Thymus (tissue), 11 donors: ENCODE measurements at regions not wholly inside any gene's neighbourhood (a gene's known extent, or its start where the extent isn't known, plus 50 kb on each side); places are given as distances from the start of the nearest gene placed in this dataset.

Source experiments
- DNase-seq, 9 donors: peaks; one replicate each; pipeline ENCODE4 v3.0.0-alpha.2; 2013; ENCODE audit warnings: low spot score in 9 of 9, low read depth in 6 of 9, missing footprints in 1 of 9
- H3K27ac ChIP-seq, 2 donors: one replicate each; pipeline ENCODE4 v1.5.1; 2013; ENCODE audit warnings: control low read depth in 1 of 2, low read depth in 1 of 2, low read length in 1 of 2, mild to moderate bottlenecking in 1 of 2, moderate library complexity in 1 of 2
- H3K27me3 ChIP-seq, 2 donors: one replicate each; pipeline ENCODE4 v1.5.1; 2013; ENCODE audit warnings: low read length in 1 of 2; ENCODE audit not compliant: control insufficient read depth in 2 of 2, insufficient read depth in 1 of 2
- H3K36me3 ChIP-seq, 2 donors: one replicate each; pipeline ENCODE4 v1.5.1; 2013; ENCODE audit warnings: low read length in 1 of 2, mild to moderate bottlenecking in 1 of 2, moderate library complexity in 1 of 2; ENCODE audit not compliant: control insufficient read depth in 2 of 2, insufficient read depth in 2 of 2
- H3K4me1 ChIP-seq, 2 donors: one replicate each; pipeline ENCODE4 v1.5.1; 2013; ENCODE audit warnings: low read length in 2 of 2; ENCODE audit not compliant: control insufficient read depth in 2 of 2, insufficient read depth in 2 of 2
- H3K4me3 ChIP-seq, 2 donors: one replicate each; pipeline ENCODE4 v1.5.1; 2013; ENCODE audit warnings: low read length in 2 of 2, control low read depth in 1 of 2, mild to moderate bottlenecking in 1 of 2
- H3K9me3 ChIP-seq, 2 donors: one replicate each; pipeline ENCODE4 v1.5.1; 2013; ENCODE audit warnings: low read length in 1 of 2, mild to moderate bottlenecking in 1 of 2; ENCODE audit not compliant: control insufficient read depth in 2 of 2, insufficient read depth in 1 of 2
- WGBS: extraction: QIAGEN DNeasy Blood & Tissue Kit; methylation state at CpG from one replicate; pipeline ENCODE4 v1.1.7; 2013; 5-methylcytosine and 5-hydroxymethylcytosine counted together
- donor health status: healthy.

DNA sequence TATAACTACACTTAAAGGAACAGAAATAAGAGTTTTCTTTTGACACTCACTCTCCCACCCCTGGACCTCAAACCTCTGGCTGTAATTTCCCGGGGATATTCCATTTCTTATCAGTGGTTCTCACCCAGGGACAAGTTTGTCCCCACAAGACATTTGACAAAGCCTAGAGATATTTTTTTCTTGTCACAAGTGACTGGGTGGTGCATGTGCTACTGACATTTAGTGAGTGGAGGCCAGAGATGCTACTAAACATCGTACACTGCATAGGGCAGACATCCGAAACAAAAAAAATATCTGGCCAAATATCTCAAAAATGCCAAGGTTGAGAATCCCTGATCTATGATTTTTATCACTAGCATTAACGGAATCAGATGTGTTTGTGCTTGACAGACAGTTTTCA lies 168.0 kb upstream of the FRMD4B start:
- no peak for DNase-seq
- Histone ChIP-seq H3K4me3 (no peak overlapping the region), H3K9me3 (no peaks in the 10 kb centered on the region), H3K27ac (no peak overlapping the region), H3K4me1 (no peaks in the 10 kb centered on the region), H3K36me3 (no peaks in the 10 kb centered on the region), H3K27me3 (no peaks in the 10 kb centered on the region)
- WGBS: 92% methylated on average over 4 of the region's 4 CpGs

DNA sequence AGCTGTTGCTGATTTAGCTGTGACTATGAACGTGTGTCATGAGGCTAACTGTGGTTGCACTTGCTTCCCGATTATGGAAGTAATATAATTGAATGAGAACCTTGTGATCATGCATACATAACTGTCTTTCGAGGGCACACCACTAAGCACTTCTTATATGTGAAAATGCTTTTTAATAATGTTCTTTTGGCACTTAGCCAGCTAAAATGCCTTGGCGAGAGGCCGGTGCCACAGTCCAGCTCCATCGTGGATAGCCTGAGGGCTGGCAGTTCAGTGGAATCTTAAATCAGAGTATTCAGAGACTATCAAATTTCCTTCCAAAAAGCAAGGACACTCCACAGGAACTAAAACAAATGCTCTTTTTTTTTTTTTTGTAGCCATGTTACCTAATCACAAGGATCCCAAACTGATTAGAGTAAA lies 161.6 kb upstream of the FRMD4B start:
- Histone ChIP-seq H3K27ac (no peak overlapping the region), H3K27me3 (peaks cover 13 to 19% of the 10 kb centered on the region in 2 donors), H3K4me3 (no peak overlapping the region), H3K36me3 (no peaks in the 10 kb centered on the region), H3K9me3 (no peaks in the 10 kb centered on the region), H3K4me1 (no peaks in the 10 kb centered on the region)
- DNase-seq: no peak
- WGBS: 92% methylated on average over 6 of the region's 6 CpGs

DNA sequence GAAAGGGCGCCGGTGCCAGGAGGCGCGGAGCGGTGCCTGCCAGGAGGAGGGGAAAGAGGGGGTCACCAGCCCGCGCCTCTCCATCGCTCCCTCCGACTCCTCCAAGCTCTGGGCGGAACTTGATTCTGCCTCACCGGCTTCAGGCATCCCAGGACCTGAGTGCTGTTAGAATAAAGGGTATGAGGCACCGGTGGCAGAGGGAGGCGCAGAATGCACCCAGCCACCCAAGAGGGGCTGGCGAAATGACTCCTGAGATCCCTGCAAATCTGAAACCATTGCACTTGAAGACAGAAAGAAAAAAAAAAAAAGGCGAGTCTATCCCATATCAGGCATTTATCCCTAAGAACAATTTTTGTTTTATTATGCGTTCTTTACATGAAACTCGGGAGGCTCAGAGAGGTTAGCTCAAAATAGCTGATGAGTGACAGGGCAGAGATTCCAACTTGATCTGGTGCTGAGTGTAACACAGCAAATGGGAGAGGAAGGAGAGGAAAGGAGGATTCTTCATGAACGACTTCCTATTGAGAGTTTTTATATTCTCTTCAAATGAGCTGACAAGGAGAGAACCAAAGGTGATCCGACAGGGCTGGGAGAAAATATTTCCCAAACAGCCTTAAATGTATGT lies 157.0 kb upstream of the FRMD4B start:
- Histone ChIP-seq H3K4me3 (peak overlapping the region; percentile 20 to 36), H3K4me1 (peaks cover 0 to 4% of the 10 kb centered on the region in 2 donors), H3K27ac (no peak overlapping the region), H3K9me3 (no peaks in the 10 kb centered on the region), H3K36me3 (no peaks in the 10 kb centered on the region), H3K27me3 (peaks cover 26 to 42% of the 10 kb centered on the region in 2 donors)
- DNase-seq: no peak
- 10% methylated on average over 19 of the region's 19 CpGs for WGBS

DNA sequence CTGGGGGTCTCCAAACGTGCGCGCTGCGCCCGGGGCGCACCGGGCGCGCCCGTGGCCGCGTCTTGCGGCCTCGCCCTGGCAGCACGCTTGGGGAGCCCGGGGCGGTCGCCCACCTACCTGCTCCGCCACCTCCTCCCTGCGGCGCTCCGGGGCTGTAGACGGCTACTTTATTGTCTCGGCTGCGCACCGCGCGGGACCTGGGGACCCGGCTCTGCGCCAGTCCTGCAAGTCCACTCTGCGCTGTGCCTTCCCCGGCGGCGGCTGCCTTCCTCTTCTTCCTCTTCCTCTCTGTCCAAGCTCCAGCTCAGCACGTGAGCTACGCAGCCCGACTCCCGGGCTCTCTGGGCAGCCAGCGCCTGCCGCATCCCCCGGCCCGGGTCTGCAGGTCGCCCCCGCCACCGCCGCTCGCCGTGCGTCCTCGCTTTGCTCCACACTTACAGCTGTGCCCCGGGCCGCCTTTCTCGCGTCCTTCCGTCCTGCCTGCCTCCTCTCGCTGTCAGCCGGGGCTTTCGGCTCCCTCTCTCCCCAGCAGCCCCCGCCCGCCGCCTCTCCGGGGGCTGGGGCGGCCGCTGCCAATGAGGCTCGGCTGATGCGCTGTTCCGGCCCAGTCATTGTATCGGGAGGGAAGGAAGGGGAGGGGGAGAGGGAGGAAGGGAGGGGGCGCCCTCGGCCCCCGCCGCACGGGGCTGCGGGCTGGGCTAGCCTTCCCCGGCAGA lies 156.4 kb upstream of the FRMD4B start:
- Histone ChIP-seq H3K4me3 (peak overlapping the region; percentile 24 to 36), H3K36me3 (no peaks in the 10 kb centered on the region), H3K9me3 (no peaks in the 10 kb centered on the region), H3K27me3 (peaks cover 26 to 42% of the 10 kb centered on the region in 2 donors), H3K27ac (peak overlapping the region in 1 of 2 donors; percentile 27), H3K4me1 (peaks cover 0 to 4% of the 10 kb centered on the region in 2 donors)
- 1% methylated on average over 74 of the region's 75 CpGs for WGBS
- peak in 1 of 9 donors; percentile 15 for DNase-seq

DNA sequence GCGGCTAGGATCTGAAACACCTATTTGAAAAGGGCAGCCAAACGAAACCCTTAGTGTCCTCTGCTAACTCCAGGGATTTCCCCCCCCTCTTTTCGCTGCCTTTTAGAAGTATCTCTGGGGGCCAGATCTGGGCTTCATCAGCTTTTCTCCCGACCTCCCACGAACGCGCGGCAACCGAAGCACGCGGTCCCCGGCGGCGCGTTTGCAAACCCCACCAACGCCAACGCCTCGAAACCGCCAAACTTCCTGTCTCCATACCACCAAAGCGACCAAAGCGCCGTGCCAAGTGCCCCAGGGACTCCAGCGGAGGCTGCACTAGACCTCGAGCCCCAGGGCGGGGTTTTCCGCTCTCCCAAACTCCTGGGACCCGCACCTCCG lies 155.8 kb upstream of the FRMD4B start:
- Histone ChIP-seq H3K36me3 (no peaks in the 10 kb centered on the region), H3K27ac (peak overlapping the region in 1 of 2 donors; percentile 27), H3K27me3 (peaks cover 26 to 42% of the 10 kb centered on the region in 2 donors), H3K9me3 (no peaks in the 10 kb centered on the region), H3K4me1 (peaks cover 0 to 4% of the 10 kb centered on the region in 2 donors), H3K4me3 (peak overlapping the region; percentile 24 to 36)
- under 1% methylated on average over 28 of the region's 28 CpGs for WGBS
- peak in 2 of 9 donors; percentile 8 to 29 for DNase-seq

DNA sequence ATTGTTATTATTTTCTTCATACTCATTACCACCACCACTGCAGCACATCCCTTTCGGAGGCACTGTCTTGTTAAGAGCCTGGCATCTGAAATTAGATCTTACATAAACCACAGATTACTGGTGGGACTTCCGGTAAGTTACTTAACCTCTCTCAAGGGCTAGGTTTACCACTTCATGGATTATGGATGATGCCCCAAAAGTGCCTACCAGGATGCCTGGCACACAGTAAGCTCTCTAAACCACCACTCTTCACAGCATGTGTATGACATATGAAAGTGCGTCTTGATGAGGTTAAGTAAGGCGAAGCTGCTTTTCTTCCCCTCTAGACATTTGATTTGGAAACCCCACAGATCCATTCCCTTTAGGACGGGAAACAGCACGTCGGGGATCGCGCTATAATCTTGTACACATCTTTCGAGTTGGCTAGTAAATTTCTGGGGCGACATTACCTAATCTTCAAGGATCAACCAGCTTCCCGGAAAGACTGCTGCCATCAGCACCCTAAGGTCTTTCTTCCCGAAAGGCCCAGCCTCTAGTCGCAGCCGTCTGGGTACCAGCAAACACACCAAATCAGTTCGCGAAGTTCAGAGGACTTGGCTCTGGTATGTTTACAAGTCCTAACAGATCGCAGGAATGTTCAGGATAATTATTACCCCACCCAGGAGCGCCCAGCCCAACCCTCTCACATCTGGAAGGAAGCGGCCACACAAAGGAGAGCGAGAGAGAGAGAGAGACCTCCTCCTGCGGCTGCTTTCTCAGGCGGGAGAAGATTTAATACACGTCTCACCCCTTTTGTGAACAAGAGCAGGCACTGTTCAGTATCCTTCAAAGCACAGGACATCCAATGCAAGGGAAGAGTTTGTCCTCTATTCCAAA lies 155.1 kb upstream of the FRMD4B start:
- Histone ChIP-seq H3K9me3 (no peaks in the 10 kb centered on the region), H3K4me3 (peak overlapping the region in 1 of 2 donors; percentile 24), H3K27ac (peak overlapping the region in 1 of 2 donors; percentile 22), H3K36me3 (no peaks in the 10 kb centered on the region), H3K27me3 (peaks cover 26 to 42% of the 10 kb centered on the region in 2 donors), H3K4me1 (peaks cover 0 to 4% of the 10 kb centered on the region in 2 donors)
- WGBS: 29% methylated on average over 24 of the region's 24 CpGs
- DNase-seq: peak in 1 of 9 donors; percentile 13

DNA sequence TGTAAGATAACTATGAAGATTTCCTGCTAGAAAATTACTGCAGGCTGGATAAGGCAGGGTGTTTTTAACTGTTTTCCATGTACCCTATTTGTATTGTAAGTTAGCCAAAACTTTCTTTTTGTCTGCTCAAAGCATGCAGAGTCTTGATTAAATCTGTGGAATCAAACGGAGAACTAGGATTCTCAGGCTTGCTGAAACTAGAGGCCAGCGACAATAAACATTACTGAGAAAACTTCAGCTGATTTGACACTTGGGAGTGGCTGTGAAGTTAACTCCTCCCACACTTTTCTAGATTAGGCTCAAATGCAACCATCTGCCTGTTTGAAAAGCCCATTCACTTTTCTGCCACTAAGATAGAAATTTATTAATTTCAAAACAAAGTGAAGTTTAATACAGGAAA lies 153.2 kb upstream of the FRMD4B start:
- no peaks in the 10 kb centered on the region for H3K9me3 ChIP-seq
- no peak overlapping the region for H3K4me3 ChIP-seq
- WGBS: 74% methylated on average over 2 of the region's 2 CpGs
- peaks cover 0 to 4% of the 10 kb centered on the region in 2 donors for H3K4me1 ChIP-seq
- peaks cover 26 to 40% of the 10 kb centered on the region in 2 donors for H3K27me3 ChIP-seq
- H3K27ac ChIP-seq: no peak overlapping the region
- peak in 1 of 9 donors; percentile 8 for DNase-seq
- H3K36me3 ChIP-seq: no peaks in the 10 kb centered on the region

DNA sequence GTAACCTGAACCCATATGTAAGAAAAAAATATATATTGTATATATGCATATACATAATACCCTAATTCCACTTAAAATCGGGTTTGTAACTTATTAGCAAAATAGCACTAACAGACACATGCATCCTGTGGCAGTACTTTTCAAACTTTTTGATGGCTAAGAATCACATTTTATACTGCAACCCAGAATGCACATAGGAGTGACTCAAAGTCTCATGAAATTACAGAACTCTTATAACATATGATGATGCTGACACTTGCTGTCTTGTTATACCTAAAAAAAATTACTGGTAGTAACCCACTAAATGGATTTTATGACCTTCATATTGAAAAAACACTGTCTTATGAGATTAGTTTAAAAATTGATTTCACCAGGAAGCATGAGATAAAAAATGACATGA lies 152.4 kb upstream of the FRMD4B start:
- Histone ChIP-seq H3K4me1 (peaks cover 0 to 4% of the 10 kb centered on the region in 2 donors), H3K9me3 (no peaks in the 10 kb centered on the region), H3K27me3 (peaks cover 21 to 31% of the 10 kb centered on the region in 2 donors), H3K36me3 (no peaks in the 10 kb centered on the region), H3K27ac (no peak overlapping the region), H3K4me3 (no peak overlapping the region)
- DNase-seq: no peak
- 89% methylated on average over 1 of the region's 1 CpG for WGBS
